HG03432 (cell line): ENCODE measurements at regions not wholly inside any gene's neighbourhood (a gene's known extent, or its start where the extent isn't known, plus 50 kb on each side); places are given as distances from the start of the nearest gene placed in this dataset.

Experiments used
- ATAC-seq: cut with Tn5 transposase; IDR thresholded peaks from one replicate; pipeline ENCODE4 v1.9.1; 2021; ENCODE audit warnings: mild to moderate bottlenecking, moderate library complexity; ENCODE audit not compliant: unreplicated experiment

- no peak for ATAC-seq
Observed at GRCh38 chr5:148941810-148942209, 115.4 kb downstream of the ADRB2 start.

GRCh38 chr5:148949841-148950470 lies 112.9 kb downstream of the SH3TC2 start:
- no peak for ATAC-seq

- no peak for ATAC-seq
Observed at GRCh38 chr5:148950471-148950863, 112.4 kb downstream of the SH3TC2 start.

- no peak for ATAC-seq
Observed at GRCh38 chr5:148950892-148951291, 112.0 kb downstream of the SH3TC2 start.

GRCh38 chr5:148951612-148952011 lies 111.2 kb downstream of the SH3TC2 start:
- ATAC-seq, result no peak

- no peak for ATAC-seq
Observed at GRCh38 chr5:148952097-148952867, 110.6 kb downstream of the SH3TC2 start.

- ATAC-seq, result no peak
Observed at GRCh38 chr5:148953711-148954110, 109.2 kb downstream of the SH3TC2 start.
